ENCODE measurements at regions not wholly inside any gene's neighbourhood (a gene's known extent, or its start where the extent isn't known, plus 50 kb on each side); places are given as distances from the start of the nearest gene placed in this dataset.

GRCh38 chr16:14365200-14365851 lies 264.7 kb downstream of the PARN start:
- H3K27ac ChIP-seq = peak overlapping the region in 8 of 11 experiments; percentile 14 to 70 (median 54); a peak in 10 of 22 replicates
- peak overlapping the region in 1 of 11 experiments; percentile 33; a peak in 2 of 22 replicates for H3K9ac ChIP-seq
- no peaks in the 10 kb centered on the region for H3K9me3 ChIP-seq (replicated peaks in 1 of 11)
- no peaks in the 10 kb centered on the region for H3K36me3 ChIP-seq
- TF ChIP-seq Cebpa-rat (IDR thresholded peaks at IDR 0.05) = no peak
- H3K27me3 ChIP-seq = no peaks in the 10 kb centered on the region
- H3K4me2 ChIP-seq = peak overlapping the region in 9 of 11 experiments; percentile 57 to 92 (median 85); a peak in 18 of 22 replicates
- H3K4me3 ChIP-seq = no peak overlapping the region
- peaks cover 16 to 72% (median 61%) of the 10 kb centered on the region in 10 experiments for H3K4me1 ChIP-seq
- H4K20me1 ChIP-seq = no peaks in the 10 kb centered on the region

DNA sequence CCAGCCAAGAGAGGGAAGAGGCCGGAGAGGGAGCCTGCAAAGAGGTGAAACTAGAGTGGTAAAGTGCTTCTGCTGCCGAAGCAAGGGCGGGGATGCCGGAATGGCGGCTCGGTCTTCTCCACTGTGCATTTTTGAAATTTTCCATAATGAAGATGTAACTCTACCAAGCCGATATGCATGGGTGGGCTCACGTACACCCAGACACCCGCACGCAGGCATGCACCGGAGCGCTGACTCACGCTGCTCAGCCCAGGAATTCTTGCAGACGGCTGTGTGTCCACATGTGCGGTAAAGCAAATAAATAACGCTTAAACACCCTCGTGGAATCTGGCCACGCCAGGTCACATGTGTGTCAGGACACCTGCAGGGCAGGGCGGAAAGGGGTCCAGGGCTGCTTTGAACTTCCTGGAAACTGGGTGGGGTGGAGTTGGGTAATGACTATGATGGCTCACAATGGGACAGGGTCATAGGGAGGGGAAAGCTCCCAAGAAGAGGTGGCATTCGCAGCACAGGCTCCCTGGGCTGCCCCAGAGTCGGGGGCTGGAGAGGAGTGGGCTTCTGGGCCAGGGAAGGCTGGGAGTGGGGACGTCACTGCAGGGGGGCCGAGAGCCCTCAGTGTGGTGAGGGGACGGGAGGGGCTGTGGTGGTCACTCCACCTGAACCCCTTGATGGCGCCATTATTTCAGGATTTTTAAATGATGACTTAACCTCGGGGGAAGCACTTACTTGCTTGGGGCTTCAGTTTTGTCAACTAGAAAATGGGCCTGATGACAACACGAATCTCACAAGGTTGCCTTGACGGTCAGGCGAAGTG lies 265.5 kb downstream of the PARN start:
- Histone ChIP-seq H3K4me1 (peaks cover 19 to 72% (median 62%) of the 10 kb centered on the region in 10 experiments), H3K9ac (peak overlapping the region in 3 of 11 experiments; percentile 23 to 59 (median 33); a peak in 4 of 22 replicates), H3K4me3 (no peak overlapping the region), H3K27ac (peak overlapping the region in 8 of 11 experiments; percentile 14 to 70 (median 54); a peak in 12 of 22 replicates), H3K9me3 (replicated peaks in 1 of 11) (no peaks in the 10 kb centered on the region), H3K27me3 (no peaks in the 10 kb centered on the region), H4K20me1 (no peaks in the 10 kb centered on the region), H3K4me2 (peak overlapping the region; percentile 6 to 92 (median 83); a peak in 21 of 22 replicates), H3K36me3 (no peaks in the 10 kb centered on the region)
- no peak for TF ChIP-seq Cebpa-rat (IDR thresholded peaks at IDR 0.05)

GRCh38 chr16:14364112-14364385 lies 266.0 kb downstream of the PARN start:
- TF ChIP-seq Cebpa-rat (IDR thresholded peaks at IDR 0.05) = no peak
- peaks cover 25 to 74% (median 66%) of the 10 kb centered on the region in 10 experiments for H3K4me1 ChIP-seq
- no peaks in the 10 kb centered on the region for H3K9me3 ChIP-seq (replicated peaks in 1 of 11)
- peak overlapping the region in 3 of 11 experiments; percentile 20 to 59 (median 23); a peak in 3 of 22 replicates for H3K9ac ChIP-seq
- peak overlapping the region in 10 of 11 experiments; percentile 8 to 92 (median 84); a peak in 20 of 22 replicates for H3K4me2 ChIP-seq
- H4K20me1 ChIP-seq = no peaks in the 10 kb centered on the region
- no peaks in the 10 kb centered on the region for H3K36me3 ChIP-seq
- H3K27me3 ChIP-seq = no peaks in the 10 kb centered on the region
- H3K4me3 ChIP-seq = no peak overlapping the region
- peak overlapping the region in 6 of 11 experiments; percentile 33 to 70 (median 64); a peak in 9 of 22 replicates for H3K27ac ChIP-seq

DNA sequence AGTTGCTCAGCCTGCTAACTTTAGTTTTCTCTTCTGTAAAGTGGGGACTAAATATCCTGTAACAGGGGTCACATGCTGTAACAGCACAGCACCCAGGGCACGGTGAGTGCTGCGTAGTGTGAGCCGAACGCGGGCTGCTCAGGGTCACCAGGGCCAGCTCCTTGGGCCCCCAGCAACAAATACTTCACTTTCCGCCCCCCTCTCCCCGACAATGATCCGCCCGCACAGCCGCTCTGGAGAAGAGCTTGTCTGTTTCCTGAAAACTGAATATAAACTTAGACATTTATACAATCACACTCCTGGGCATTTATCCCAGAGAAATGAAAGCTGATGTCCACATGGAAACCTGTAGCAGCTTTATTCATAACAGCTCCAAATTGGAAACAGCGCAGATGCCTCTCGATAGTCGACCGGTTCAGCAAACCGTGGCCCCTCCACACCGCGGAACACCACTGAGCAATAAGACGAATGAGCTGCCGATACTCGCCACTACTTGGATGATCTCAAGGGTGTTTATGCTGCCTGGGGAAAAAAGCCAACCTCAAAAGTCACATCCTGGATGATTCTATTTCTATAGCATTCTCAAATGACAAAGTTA lies 267.2 kb downstream of the PARN start:
- peak overlapping the region in 9 of 11 experiments; percentile 5 to 47 (median 30); a peak in 7 of 22 replicates for H3K9ac ChIP-seq
- H3K4me2 ChIP-seq = peak overlapping the region; percentile 24 to 92 (median 83); a peak in 21 of 22 replicates
- H3K4me3 ChIP-seq = no peak overlapping the region
- no peaks in the 10 kb centered on the region for H3K36me3 ChIP-seq
- H3K9me3 ChIP-seq (replicated peaks in 1 of 11) = no peaks in the 10 kb centered on the region
- no peak for TF ChIP-seq Cebpa-rat (IDR thresholded peaks at IDR 0.05)
- H3K4me1 ChIP-seq = peaks cover 37 to 86% (median 77%) of the 10 kb centered on the region in 10 experiments
- no peaks in the 10 kb centered on the region for H3K27me3 ChIP-seq
- H4K20me1 ChIP-seq = no peaks in the 10 kb centered on the region
- H3K27ac ChIP-seq = peak overlapping the region in 8 of 11 experiments; percentile 14 to 98 (median 52); a peak in 13 of 22 replicates

DNA sequence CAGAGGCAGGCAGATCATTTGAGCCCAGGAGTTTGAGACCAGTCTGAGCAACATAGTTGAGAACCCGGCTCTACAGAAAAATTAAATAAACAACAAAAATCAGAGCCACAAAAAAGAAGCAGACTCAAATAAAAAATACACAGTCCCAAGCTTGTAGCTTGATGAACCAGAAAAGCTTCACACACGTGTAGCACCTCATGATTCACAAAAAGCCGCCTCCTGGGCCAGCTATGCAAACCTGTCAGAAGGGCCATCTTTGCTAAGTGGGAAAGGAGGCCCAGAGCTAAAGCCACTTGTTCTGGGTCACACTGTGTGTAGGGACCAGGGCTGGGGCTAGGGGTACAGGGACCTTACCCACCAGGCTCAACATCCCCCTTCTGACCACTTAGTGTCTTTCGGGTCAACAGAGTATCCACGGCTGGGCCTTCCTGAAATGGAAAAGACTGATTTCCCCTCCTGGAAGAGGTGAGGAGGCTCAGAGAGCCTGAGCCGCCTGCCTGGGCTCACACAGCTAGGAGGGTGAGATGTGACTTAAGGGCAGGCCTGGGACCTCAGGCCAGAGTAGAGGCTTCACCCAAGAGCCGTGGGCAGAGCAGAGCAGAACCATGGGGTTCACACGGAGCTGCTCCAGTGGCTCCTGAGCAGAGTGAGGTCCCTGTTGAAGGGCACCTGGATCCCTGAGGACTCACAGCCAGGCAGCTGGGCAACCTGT lies 269.6 kb downstream of the PARN start:
- peaks cover 59 to 100% (median 98%) of the 10 kb centered on the region in 10 experiments for H3K4me1 ChIP-seq
- no peaks in the 10 kb centered on the region for H3K9me3 ChIP-seq (replicated peaks in 1 of 11)
- H3K27me3 ChIP-seq = no peaks in the 10 kb centered on the region
- H3K4me3 ChIP-seq = no peak overlapping the region
- H4K20me1 ChIP-seq = no peaks in the 10 kb centered on the region
- H3K9ac ChIP-seq = peak overlapping the region in 4 of 11 experiments; percentile 35 to 47 (median 42); a peak in 7 of 22 replicates
- peak overlapping the region in 9 of 11 experiments; percentile 23 to 93 (median 88); a peak in 18 of 22 replicates for H3K4me2 ChIP-seq
- no peak for TF ChIP-seq Cebpa-rat (IDR thresholded peaks at IDR 0.05)
- H3K36me3 ChIP-seq = no peaks in the 10 kb centered on the region
- H3K27ac ChIP-seq = peak overlapping the region in 9 of 11 experiments; percentile 9 to 98 (median 94); a peak in 16 of 22 replicates

- Histone ChIP-seq H3K4me1 (peaks cover 59 to 88% (median 86%) of the 10 kb centered on the region in 10 experiments), H3K9me3 (replicated peaks in 1 of 11) (no peaks in the 10 kb centered on the region), H3K36me3 (no peaks in the 10 kb centered on the region), H3K9ac (peak overlapping the region in 7 of 11 experiments; percentile 6 to 33 (median 21); a peak in 4 of 22 replicates), H3K4me3 (no peak overlapping the region; a peak in 1 of 20 replicates), H4K20me1 (no peaks in the 10 kb centered on the region), H3K27me3 (no peaks in the 10 kb centered on the region), H3K27ac (peak overlapping the region in 9 of 11 experiments; percentile 84 to 98 (median 94); a peak in 18 of 22 replicates), H3K4me2 (peak overlapping the region; percentile 70 to 93 (median 88))
- no peak for TF ChIP-seq Cebpa-rat (IDR thresholded peaks at IDR 0.05)
Observed at GRCh38 chr16:14358697-14359305, 271.3 kb downstream of the PARN start.

DNA sequence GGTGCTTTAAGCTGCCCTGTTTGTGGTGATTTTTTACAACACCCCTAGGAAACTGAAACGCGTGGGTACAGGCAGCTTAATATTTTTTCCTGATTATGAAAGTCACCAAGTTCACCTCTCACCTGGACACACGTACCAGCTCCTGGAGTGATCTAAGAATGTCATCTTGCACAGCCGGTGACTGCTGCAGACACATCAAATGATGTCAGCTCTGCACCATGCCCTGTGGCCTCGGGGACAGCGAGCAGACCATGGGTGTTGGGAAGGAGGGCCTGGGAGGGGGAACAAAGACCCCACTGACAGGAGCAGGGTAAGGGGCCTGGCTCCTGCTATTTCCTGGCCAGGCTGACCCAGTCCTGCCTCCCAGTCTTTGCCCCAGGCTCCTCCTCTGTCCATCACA lies 272.7 kb downstream of the PARN start:
- Histone ChIP-seq H3K9me3 (replicated peaks in 1 of 11) (no peaks in the 10 kb centered on the region), H3K36me3 (no peaks in the 10 kb centered on the region), H3K4me1 (peaks cover 49 to 82% (median 79%) of the 10 kb centered on the region in 10 experiments), H3K4me2 (peak overlapping the region; percentile 70 to 93 (median 88); a peak in 20 of 22 replicates), H3K4me3 (no peak overlapping the region), H4K20me1 (no peaks in the 10 kb centered on the region), H3K9ac (peak overlapping the region in 7 of 11 experiments; percentile 17 to 89 (median 33); a peak in 9 of 22 replicates), H3K27me3 (no peaks in the 10 kb centered on the region), H3K27ac (peak overlapping the region in 10 of 11 experiments; percentile 11 to 98 (median 94); a peak in 18 of 22 replicates)
- TF ChIP-seq Cebpa-rat (IDR thresholded peaks at IDR 0.05) = no peak

DNA sequence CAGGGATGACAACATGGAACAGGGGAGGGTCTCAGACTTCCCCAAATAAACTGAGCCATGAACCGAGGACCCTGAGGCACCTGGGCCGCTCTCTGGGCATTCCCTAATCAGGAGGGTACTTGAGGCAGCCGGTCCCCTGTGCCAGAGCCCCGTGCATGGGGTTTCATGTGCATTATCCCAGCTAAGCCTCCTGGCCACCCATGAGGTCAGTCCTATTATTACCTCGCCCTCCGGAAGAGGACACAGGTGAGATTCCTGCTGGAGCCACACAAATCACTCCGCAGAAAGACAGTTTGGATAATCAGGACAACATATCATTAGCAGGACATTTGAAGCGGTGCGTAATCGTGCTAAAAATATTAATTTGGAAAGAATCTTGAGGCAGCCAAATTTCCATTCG lies 274.0 kb downstream of the PARN start:
- 0 out of 20 replicates have a peak overlapping the region, but pooled peaks of 2 of the 10 experiments have one; percentile 19 to 51 for H3K4me3 ChIP-seq

More for the DNA sequence above, 274.0 kb downstream of the PARN start:
- no peak for TF ChIP-seq Cebpa-rat (IDR thresholded peaks at IDR 0.05)
- no peaks in the 10 kb centered on the region for H4K20me1 ChIP-seq
- no peaks in the 10 kb centered on the region for H3K36me3 ChIP-seq
- no peaks in the 10 kb centered on the region for H3K9me3 ChIP-seq (replicated peaks in 1 of 11)
- H3K4me2 ChIP-seq = peak overlapping the region; percentile 70 to 93 (median 89); a peak in 21 of 22 replicates
- peak overlapping the region in 10 of 11 experiments; percentile 70 to 89 (median 81); a peak in 18 of 22 replicates for H3K9ac ChIP-seq
- peak overlapping the region in 10 of 11 experiments; percentile 79 to 98 (median 94); a peak in 20 of 22 replicates for H3K27ac ChIP-seq
- peaks cover 49 to 71% (median 68%) of the 10 kb centered on the region in 10 experiments for H3K4me1 ChIP-seq
- H3K27me3 ChIP-seq = no peaks in the 10 kb centered on the region
